Neural cell (in vitro differentiated cells): ENCODE measurements at regions not wholly inside any gene's neighbourhood (a gene's known extent, or its start where the extent isn't known, plus 50 kb on each side); places are given as distances from the start of the nearest gene placed in this dataset.

Experiments used
- H2AFZ ChIP-seq: fragments of 200-600, 300-800 bp; sonication (generic), shearing (Covaris generic); 2 replicates; pipeline ENCODE4 v1.6.0; 2014; ENCODE audit warnings: low read depth, mild to moderate bottlenecking, antibody characterized with exemption, low read length, moderate library complexity
- H3F3A ChIP-seq: fragments of 200-600 bp; shearing (Covaris generic); 2 replicates; pipeline ENCODE4 v1.6.1; 2016; ENCODE audit warnings: mild to moderate bottlenecking, moderate library complexity, mixed read lengths, antibody characterized with exemption, low read length; ENCODE audit not compliant: insufficient read depth, poor library complexity, severe bottlenecking
- H3K27ac ChIP-seq: fragments of 200-600, 300-800 bp; sonication (generic), shearing (Covaris generic); 2 replicates; pipeline ENCODE4 v1.5.1; 2014; ENCODE audit warnings: mild to moderate bottlenecking, low read length, moderate library complexity
- H3K27me3 ChIP-seq: fragments of 300-800, 200-600 bp; sonication (generic), shearing (Covaris generic); 2 replicates; pipeline ENCODE4 v1.6.0; 2014; ENCODE audit warnings: mild to moderate bottlenecking, low read depth, low read length, moderate library complexity; ENCODE audit not compliant: insufficient read depth
- H3K36me3 ChIP-seq: fragments of 300-800, 200-600 bp; sonication (generic), shearing (Covaris generic); 2 replicates; pipeline ENCODE4 v1.5.1; 2014; ENCODE audit warnings: mild to moderate bottlenecking, antibody characterized with exemption, low read length, moderate library complexity; ENCODE audit not compliant: insufficient read depth
- H3K4me2 ChIP-seq: fragments of 300-800, 200-600 bp; sonication (generic), shearing (Covaris generic); 2 replicates; pipeline ENCODE4 v1.6.0; 2014; ENCODE audit warnings: mild to moderate bottlenecking, low read length
- H3K4me3 ChIP-seq: fragments of 300-800, 200-600 bp; sonication (generic), shearing (Covaris generic); 2 replicates; pipeline ENCODE4 v1.5.1; 2014; ENCODE audit warnings: mild to moderate bottlenecking, low read length, moderate library complexity
- H3K79me2 ChIP-seq: fragments of 200-600 bp; shearing (Covaris generic); replicated peaks from 2 replicates; pipeline ENCODE4 v1.6.0; 2014; ENCODE audit warnings: mild to moderate bottlenecking, low read length, moderate library complexity; ENCODE audit not compliant: insufficient read depth
- H3K9ac ChIP-seq: fragments of 300-800, 200-600 bp; sonication (generic), shearing (Covaris generic); 2 replicates; pipeline ENCODE4 v1.6.1; 2016; ENCODE audit warnings: mild to moderate bottlenecking, low read length, mixed read lengths
- H3K9me2 ChIP-seq: fragments of 200-600 bp; shearing (Covaris generic); 2 replicates; pipeline ENCODE4 v1.6.1; 2016; ENCODE audit warnings: mild to moderate bottlenecking, low read length, mixed read lengths; ENCODE audit not compliant: insufficient read depth
- H3K9me3 ChIP-seq: fragments of 200-600, 300-800 bp; sonication (generic), shearing (Covaris generic); 2 replicates; pipeline ENCODE4 v1.6.1; 2016; ENCODE audit warnings: mild to moderate bottlenecking, mixed run types, low read length, moderate library complexity, mixed read lengths
- H4K20me1 ChIP-seq: fragments of 200-600 bp; shearing (Covaris generic); 2 replicates; pipeline ENCODE4 v1.6.1; 2016; ENCODE audit warnings: mild to moderate bottlenecking, mixed run types; ENCODE audit not compliant: insufficient read depth
- CTCF ChIP-seq: fragments of 450-650 bp; IDR thresholded peaks from 2 replicates; pipeline ENCODE4 v1.5.1; 2014; ENCODE audit warnings: antibody characterized with exemption, mild to moderate bottlenecking, moderate library complexity; ENCODE audit not compliant: poor library complexity, severe bottlenecking
- EP300 ChIP-seq: fragments of 450-650 bp; conservative IDR thresholded peaks from 2 replicates; pipeline ENCODE4 v1.6.1; 2014; ENCODE audit warnings: antibody characterized with exemption, mild to moderate bottlenecking, moderate library complexity; ENCODE audit not compliant: poor library complexity, severe bottlenecking
- EZH2 ChIP-seq: fragments of 200-600, 300-800 bp; shearing (Covaris generic), sonication (generic); IDR thresholded peaks from 2 replicates; pipeline ENCODE4 v1.6.1; 2014; ENCODE audit warnings: antibody characterized with exemption, low read length, borderline replicate concordance, mild to moderate bottlenecking; ENCODE audit not compliant: insufficient read depth, poor library complexity, severe bottlenecking
- MXI1 ChIP-seq: fragments of 450-650 bp; conservative IDR thresholded peaks from 2 replicates; pipeline ENCODE4 v1.6.1; 2014; ENCODE audit warnings: antibody characterized with exemption, mild to moderate bottlenecking; ENCODE audit not compliant: poor library complexity, severe bottlenecking
- POLR2AphosphoS5 ChIP-seq: IDR thresholded peaks from 2 replicates; pipeline ENCODE4 v1.6.1; 2012
- RAD21 ChIP-seq: fragments of 450-650 bp; conservative IDR thresholded peaks from 2 replicates; pipeline ENCODE4 v1.6.1; 2014; ENCODE audit warnings: antibody characterized with exemption, mild to moderate bottlenecking, moderate library complexity
- REST ChIP-seq: IDR thresholded peaks from 2 replicates; pipeline ENCODE4 v1.6.1; 2012; ENCODE audit warnings: borderline replicate concordance
- SMC3 ChIP-seq: fragments of 450-650 bp; conservative IDR thresholded peaks from 2 replicates; pipeline ENCODE4 v1.6.1; 2014; ENCODE audit warnings: antibody characterized with exemption, mild to moderate bottlenecking, moderate library complexity; ENCODE audit not compliant: poor library complexity
- TAF1 ChIP-seq: IDR thresholded peaks from 2 replicates; pipeline ENCODE4 v1.6.1; 2012; ENCODE audit warnings: low read depth

- TF ChIP-seq CTCF (no peak), POLR2AphosphoS5 (no peak), EZH2 (no peak), RAD21 (no peak), EP300 (no peak), MXI1 (no peak), REST (no peak), TAF1 (no peak), SMC3 (no peak)
- Histone ChIP-seq H3K9me2 (no peaks in the 10 kb centered on the region), H3K27ac (no peak overlapping the region), H3K9me3 (no peaks in the 10 kb centered on the region), H3K36me3 (no peaks in the 10 kb centered on the region), H3K9ac (no peak overlapping the region), H4K20me1 (no peaks in the 10 kb centered on the region), H3F3A (no peaks in the 10 kb centered on the region), H3K27me3 (no peaks in the 10 kb centered on the region), H3K79me2 (no peaks in the 10 kb centered on the region), H2AFZ (no peak overlapping the region), H3K4me2 (no peak overlapping the region), H3K4me3 (no peak overlapping the region)
Observed at GRCh38 chr9:38146844-38147243, 77.8 kb upstream of the SHB start.

- Histone ChIP-seq H3F3A (no peaks in the 10 kb centered on the region), H3K79me2 (no peaks in the 10 kb centered on the region), H3K36me3 (no peaks in the 10 kb centered on the region), H2AFZ (no peak overlapping the region), H3K9me2 (no peaks in the 10 kb centered on the region), H3K9ac (no peak overlapping the region), H3K9me3 (no peaks in the 10 kb centered on the region), H3K27ac (no peak overlapping the region), H4K20me1 (no peaks in the 10 kb centered on the region), H3K4me3 (no peak overlapping the region), H3K4me2 (no peak overlapping the region), H3K27me3 (no peaks in the 10 kb centered on the region)
- TF ChIP-seq EZH2: no peak
- TF ChIP-seq TAF1: no peak
- no peak for TF ChIP-seq MXI1
- no peak for TF ChIP-seq SMC3
- TF ChIP-seq REST: no peak
Observed at GRCh38 chr9:38145526-38146053, 76.6 kb upstream of the SHB start.
